ENCODE measurements at regions not wholly inside any gene's neighbourhood (a gene's known extent, or its start where the extent isn't known, plus 50 kb on each side); places are given as distances from the start of the nearest gene placed in this dataset.

- H3K9me3 ChIP-seq (ENCODE audit: control insufficient read depth in 3 of 3, low read length in 3 of 3) = no peaks in the 10 kb centered on the region
- H3K9ac ChIP-seq (ENCODE audit: low read depth in 1 of 3, low read length in 3 of 3) = no peak overlapping the region
- no peak overlapping the region for H3K27ac ChIP-seq (ENCODE audit: low read depth, low read length)
- peaks cover 0 to 6% (median 0%) of the 10 kb centered on the region in 3 donors for H3K4me1 ChIP-seq (ENCODE audit: control insufficient read depth in 3 of 3, insufficient read depth in 3 of 3, low read length in 3 of 3)
- H3K36me3 ChIP-seq (ENCODE audit: control insufficient read depth in 3 of 3, insufficient read depth in 3 of 3, low read length in 3 of 3) = no peaks in the 10 kb centered on the region
- H3K4me3 ChIP-seq (ENCODE audit: low read length in 3 of 3) = no peak overlapping the region
- peaks cover 0 to 3% (median 0%) of the 10 kb centered on the region in 3 donors for H3K27me3 ChIP-seq (ENCODE audit: control insufficient read depth in 3 of 3, insufficient read depth in 3 of 3, low read length in 3 of 3)
These were observed 354.9 kb upstream of the FAT3 start for GRCh38 chr11:91869686-91870085.

- Histone ChIP-seq H3K4me3 (ENCODE audit: low read length in 3 of 3) (no peak overlapping the region), H3K27me3 (ENCODE audit: control insufficient read depth in 3 of 3, insufficient read depth in 3 of 3, low read length in 3 of 3) (peaks cover 0 to 3% (median 0%) of the 10 kb centered on the region in 3 donors), H3K9ac (ENCODE audit: low read depth in 1 of 3, low read length in 3 of 3) (no peak overlapping the region), H3K9me3 (ENCODE audit: control insufficient read depth in 3 of 3, low read length in 3 of 3) (no peaks in the 10 kb centered on the region), H3K4me1 (ENCODE audit: control insufficient read depth in 3 of 3, insufficient read depth in 3 of 3, low read length in 3 of 3) (peaks cover 0 to 6% (median 0%) of the 10 kb centered on the region in 3 donors), H3K27ac (ENCODE audit: low read depth, low read length) (no peak overlapping the region), H3K36me3 (ENCODE audit: control insufficient read depth in 3 of 3, insufficient read depth in 3 of 3, low read length in 3 of 3) (no peaks in the 10 kb centered on the region)
These were observed 358.0 kb upstream of the FAT3 start for GRCh38 chr11:91866642-91867041.

- Histone ChIP-seq H3K4me3 (ENCODE audit: low read length in 3 of 3) (no peak overlapping the region), H3K36me3 (ENCODE audit: control insufficient read depth in 3 of 3, insufficient read depth in 3 of 3, low read length in 3 of 3) (no peaks in the 10 kb centered on the region), H3K9me3 (ENCODE audit: control insufficient read depth in 3 of 3, low read length in 3 of 3) (no peaks in the 10 kb centered on the region), H3K4me1 (ENCODE audit: control insufficient read depth in 3 of 3, insufficient read depth in 3 of 3, low read length in 3 of 3) (no peaks in the 10 kb centered on the region), H3K27me3 (ENCODE audit: control insufficient read depth in 3 of 3, insufficient read depth in 3 of 3, low read length in 3 of 3) (no peaks in the 10 kb centered on the region), H3K9ac (ENCODE audit: low read depth in 1 of 3, low read length in 3 of 3) (no peak overlapping the region), H3K27ac (ENCODE audit: low read depth, low read length) (no peak overlapping the region)
These were observed 364.0 kb upstream of the FAT3 start for GRCh38 chr11:91860661-91861060.

- H3K4me1 ChIP-seq (ENCODE audit: control insufficient read depth in 3 of 3, insufficient read depth in 3 of 3, low read length in 3 of 3) = no peaks in the 10 kb centered on the region
- H3K36me3 ChIP-seq (ENCODE audit: control insufficient read depth in 3 of 3, insufficient read depth in 3 of 3, low read length in 3 of 3) = no peaks in the 10 kb centered on the region
- H3K27me3 ChIP-seq (ENCODE audit: control insufficient read depth in 3 of 3, insufficient read depth in 3 of 3, low read length in 3 of 3) = no peaks in the 10 kb centered on the region
- no peaks in the 10 kb centered on the region for H3K9me3 ChIP-seq (ENCODE audit: control insufficient read depth in 3 of 3, low read length in 3 of 3)
- H3K9ac ChIP-seq (ENCODE audit: low read depth in 1 of 3, low read length in 3 of 3) = no peak overlapping the region
- H3K27ac ChIP-seq (ENCODE audit: low read depth, low read length) = no peak overlapping the region
- no peak overlapping the region for H3K4me3 ChIP-seq (ENCODE audit: low read length in 3 of 3)
These were observed 365.0 kb upstream of the FAT3 start for GRCh38 chr11:91859666-91860065.

- no peak overlapping the region for H3K27ac ChIP-seq (ENCODE audit: low read depth, low read length)
- H3K9ac ChIP-seq (ENCODE audit: low read depth in 1 of 3, low read length in 3 of 3) = no peak overlapping the region
- no peaks in the 10 kb centered on the region for H3K27me3 ChIP-seq (ENCODE audit: control insufficient read depth in 3 of 3, insufficient read depth in 3 of 3, low read length in 3 of 3)
- no peaks in the 10 kb centered on the region for H3K36me3 ChIP-seq (ENCODE audit: control insufficient read depth in 3 of 3, insufficient read depth in 3 of 3, low read length in 3 of 3)
- no peaks in the 10 kb centered on the region for H3K4me1 ChIP-seq (ENCODE audit: control insufficient read depth in 3 of 3, insufficient read depth in 3 of 3, low read length in 3 of 3)
- no peaks in the 10 kb centered on the region for H3K9me3 ChIP-seq (ENCODE audit: control insufficient read depth in 3 of 3, low read length in 3 of 3)
- no peak overlapping the region for H3K4me3 ChIP-seq (ENCODE audit: low read length in 3 of 3)
These were observed 367.4 kb upstream of the FAT3 start for GRCh38 chr11:91857179-91857578.

GRCh38 chr11:91854780-91855179 is 369.8 kb upstream of the FAT3 start:
- Histone ChIP-seq H3K9ac (ENCODE audit: low read depth in 1 of 3, low read length in 3 of 3) (no peak overlapping the region), H3K27ac (ENCODE audit: low read depth, low read length) (no peak overlapping the region), H3K4me1 (ENCODE audit: control insufficient read depth in 3 of 3, insufficient read depth in 3 of 3, low read length in 3 of 3) (no peaks in the 10 kb centered on the region), H3K36me3 (ENCODE audit: control insufficient read depth in 3 of 3, insufficient read depth in 3 of 3, low read length in 3 of 3) (no peaks in the 10 kb centered on the region), H3K4me3 (ENCODE audit: low read length in 3 of 3) (no peak overlapping the region), H3K9me3 (ENCODE audit: control insufficient read depth in 3 of 3, low read length in 3 of 3) (no peaks in the 10 kb centered on the region), H3K27me3 (ENCODE audit: control insufficient read depth in 3 of 3, insufficient read depth in 3 of 3, low read length in 3 of 3) (no peaks in the 10 kb centered on the region)

- H3K36me3 ChIP-seq (ENCODE audit: control insufficient read depth in 3 of 3, insufficient read depth in 3 of 3, low read length in 3 of 3) = no peaks in the 10 kb centered on the region
- H3K9me3 ChIP-seq (ENCODE audit: control insufficient read depth in 3 of 3, low read length in 3 of 3) = no peaks in the 10 kb centered on the region
- H3K27ac ChIP-seq (ENCODE audit: low read depth, low read length) = no peak overlapping the region
- no peaks in the 10 kb centered on the region for H3K4me1 ChIP-seq (ENCODE audit: control insufficient read depth in 3 of 3, insufficient read depth in 3 of 3, low read length in 3 of 3)
- no peak overlapping the region for H3K4me3 ChIP-seq (ENCODE audit: low read length in 3 of 3)
- no peaks in the 10 kb centered on the region for H3K27me3 ChIP-seq (ENCODE audit: control insufficient read depth in 3 of 3, insufficient read depth in 3 of 3, low read length in 3 of 3)
- H3K9ac ChIP-seq (ENCODE audit: low read depth in 1 of 3, low read length in 3 of 3) = no peak overlapping the region
These were observed 370.4 kb upstream of the FAT3 start for GRCh38 chr11:91854171-91854570.

- H3K36me3 ChIP-seq (ENCODE audit: control insufficient read depth in 3 of 3, insufficient read depth in 3 of 3, low read length in 3 of 3) = no peaks in the 10 kb centered on the region
These were observed 372.7 kb upstream of the FAT3 start for GRCh38 chr11:91851908-91852307.

GRCh38 chr11:91850533-91851275 is 373.9 kb upstream of the FAT3 start:
- H3K9me3 ChIP-seq (ENCODE audit: control insufficient read depth in 3 of 3, low read length in 3 of 3) = no peaks in the 10 kb centered on the region
- no peak overlapping the region for H3K9ac ChIP-seq (ENCODE audit: low read depth in 1 of 3, low read length in 3 of 3)

More at GRCh38 chr11:91851908-91852307, 372.7 kb upstream of the FAT3 start:
- no peaks in the 10 kb centered on the region for H3K4me1 ChIP-seq (ENCODE audit: control insufficient read depth in 3 of 3, insufficient read depth in 3 of 3, low read length in 3 of 3)
- no peaks in the 10 kb centered on the region for H3K27me3 ChIP-seq (ENCODE audit: control insufficient read depth in 3 of 3, insufficient read depth in 3 of 3, low read length in 3 of 3)
- no peak overlapping the region for H3K9ac ChIP-seq (ENCODE audit: low read depth in 1 of 3, low read length in 3 of 3)
- no peak overlapping the region for H3K27ac ChIP-seq (ENCODE audit: low read depth, low read length)
- H3K4me3 ChIP-seq (ENCODE audit: low read length in 3 of 3) = no peak overlapping the region
- no peaks in the 10 kb centered on the region for H3K9me3 ChIP-seq (ENCODE audit: control insufficient read depth in 3 of 3, low read length in 3 of 3)

GRCh38 chr11:91850021-91850420 is 374.6 kb upstream of the FAT3 start:
- H3K27me3 ChIP-seq (ENCODE audit: control insufficient read depth in 3 of 3, insufficient read depth in 3 of 3, low read length in 3 of 3) = no peaks in the 10 kb centered on the region
- H3K27ac ChIP-seq (ENCODE audit: low read depth, low read length) = no peak overlapping the region

More at GRCh38 chr11:91850533-91851275, 373.9 kb upstream of the FAT3 start:
- Histone ChIP-seq H3K27ac (ENCODE audit: low read depth, low read length) (no peak overlapping the region), H3K27me3 (ENCODE audit: control insufficient read depth in 3 of 3, insufficient read depth in 3 of 3, low read length in 3 of 3) (no peaks in the 10 kb centered on the region), H3K4me1 (ENCODE audit: control insufficient read depth in 3 of 3, insufficient read depth in 3 of 3, low read length in 3 of 3) (no peaks in the 10 kb centered on the region), H3K4me3 (ENCODE audit: low read length in 3 of 3) (no peak overlapping the region), H3K36me3 (ENCODE audit: control insufficient read depth in 3 of 3, insufficient read depth in 3 of 3, low read length in 3 of 3) (no peaks in the 10 kb centered on the region)

More at GRCh38 chr11:91850021-91850420, 374.6 kb upstream of the FAT3 start:
- Histone ChIP-seq H3K36me3 (ENCODE audit: control insufficient read depth in 3 of 3, insufficient read depth in 3 of 3, low read length in 3 of 3) (no peaks in the 10 kb centered on the region), H3K4me3 (ENCODE audit: low read length in 3 of 3) (no peak overlapping the region), H3K9ac (ENCODE audit: low read depth in 1 of 3, low read length in 3 of 3) (no peak overlapping the region), H3K4me1 (ENCODE audit: control insufficient read depth in 3 of 3, insufficient read depth in 3 of 3, low read length in 3 of 3) (no peaks in the 10 kb centered on the region), H3K9me3 (ENCODE audit: control insufficient read depth in 3 of 3, low read length in 3 of 3) (no peaks in the 10 kb centered on the region)

All from skeletal muscle tissue (tissue), 3 donors.